GM12878 (cell line): ENCODE measurements at regions not wholly inside any gene's neighbourhood (a gene's known extent, or its start where the extent isn't known, plus 50 kb on each side); places are given as distances from the start of the nearest gene placed in this dataset.

Source experiments
- ATAC-seq: fragments of 200-7000 bp; cut with Tn5 transposase; 3 replicates; pipeline ENCODE4 v1.9.1; 2020; ENCODE audit warnings: mild to moderate bottlenecking, moderate library complexity
- BruUV-seq: library from RNA; stranded (reverse); fragments of 400-500 nt; replicated peaks from 2 replicates; lab custom pipeline; 2021; lab: Mats Ljungman, UMichigan
- CTCF ChIA-PET: fragments of 300-600 bp; sonication (Branson Sonifier 250); formaldehyde crosslinking; extraction: SDS; loops from one replicate; lab custom pipeline; 2021; ENCODE audit warnings: inconsistent platforms; lab: Yijun Ruan, JAX
- POLR2A ChIA-PET: fragments of 350-600 bp; formaldehyde crosslinking; extraction: SDS; loops from one replicate; lab custom pipeline; 2021; ENCODE audit warnings: inconsistent platforms; lab: Charles Lee
- RAD21 ChIA-PET: fragments of 300-600 bp; sonication (Branson Sonifier 250); formaldehyde crosslinking; loops from one replicate; lab custom pipeline; 2023; ENCODE audit warnings: antibody characterized with exemption; ENCODE audit not compliant: unreplicated experiment; lab: Charles Lee
- SMC1A ChIA-PET: fragments of 300-600 bp; sonication (Branson Sonifier 250); formaldehyde crosslinking; loops from one replicate; lab custom pipeline; 2023; ENCODE audit not compliant: unreplicated experiment, uncharacterized antibody; lab: Charles Lee
- DNase-seq: peaks from one replicate; pipeline ENCODE4 v3.0.0-alpha.2; 2011; ENCODE audit warnings: low read depth, low spot score
- FAIRE-seq: peaks from 3 replicates; lab custom pipeline; 2011; peaks lifted over from hg19 to GRCh38; lab: Jason Lieb, UNC
- H2AFZ ChIP-seq: 2 replicates; pipeline ENCODE4 v1.6.0; 2011; ENCODE audit warnings: low read depth, low read length, control low read depth; ENCODE audit not compliant: control insufficient read depth
- H3K27ac ChIP-seq: 2 replicates; pipeline ENCODE4 v1.5.1; 2011; ENCODE audit warnings: control low read depth; ENCODE audit not compliant: control insufficient read depth, insufficient read depth
- H3K27me3 ChIP-seq, 2 experiments: replicated peaks in 1 of 2; 2 replicates each; pipeline versions ENCODE4 v1.6.0 to v1.6.1; 2011; ENCODE audit warnings: low read length in 1 of 2; ENCODE audit not compliant: control insufficient read depth in 2 of 2, insufficient read depth in 2 of 2
- H3K36me3 ChIP-seq, 2 experiments: 2 replicates each; pipeline ENCODE4 v1.5.1; 2011; ENCODE audit warnings: low read length in 1 of 2; ENCODE audit not compliant: control insufficient read depth in 2 of 2, insufficient read depth in 2 of 2
- H3K4me1 ChIP-seq: 2 replicates; pipeline ENCODE4 v1.6.1; 2011; ENCODE audit warnings: mild to moderate bottlenecking, low read length, moderate library complexity, mixed read lengths; ENCODE audit not compliant: control insufficient read depth, insufficient read depth
- H3K4me2 ChIP-seq: 2 replicates; pipeline ENCODE4 v1.6.0; 2011; ENCODE audit warnings: control low read depth; ENCODE audit not compliant: control insufficient read depth, insufficient read depth
- H3K4me3 ChIP-seq: fragments of 200-600 bp; sonication (generic); 2 replicates; pipeline ENCODE4 v1.5.1; 2016
- H3K79me2 ChIP-seq: 2 replicates; pipeline ENCODE4 v1.6.0; 2011; ENCODE audit warnings: low read length; ENCODE audit not compliant: control insufficient read depth, insufficient read depth
- H3K9ac ChIP-seq: 2 replicates; pipeline ENCODE4 v1.8.0; 2011; ENCODE audit warnings: low read length, control low read depth, mixed read lengths; ENCODE audit not compliant: control insufficient read depth, insufficient read depth
- H3K9me3 ChIP-seq: replicated peaks from 3 replicates; pipeline ENCODE4 v1.5.1; 2011; ENCODE audit warnings: mild to moderate bottlenecking, low read length; ENCODE audit not compliant: control insufficient read depth, insufficient read depth
- H4K20me1 ChIP-seq: 2 replicates; pipeline ENCODE4 v1.6.0; 2011; ENCODE audit not compliant: control insufficient read depth, insufficient read depth
- CBX5 ChIP-seq: sonication (generic); IDR thresholded peaks from 2 replicates; pipeline ENCODE4 v1.6.1; 2016; ENCODE audit warnings: low read depth, moderate library complexity, mild to moderate bottlenecking, inconsistent platforms
- CHD4 ChIP-seq: fragments of 200-600 bp; sonication (generic); IDR thresholded peaks from 2 replicates; pipeline ENCODE4 v1.6.1; 2016; ENCODE audit warnings: mild to moderate bottlenecking
- DPF2 ChIP-seq: fragments of 450-650 bp; IDR thresholded peaks from 2 replicates; pipeline ENCODE4 v1.6.1; 2017; ENCODE audit warnings: mild to moderate bottlenecking
- EP300 ChIP-seq, 2 experiments: fragments of 150-350 bp in 1 of 2; IDR thresholded peaks; 2 replicates each; pipeline ENCODE4 v1.6.1; 2011 to 2012; ENCODE audit warnings: low read depth in 2 of 2, low read length in 2 of 2, borderline replicate concordance in 1 of 2, improper control_type of control experiment in 1 of 2, inconsistent platforms in 1 of 2; ENCODE audit not compliant: control insufficient read depth in 1 of 2
- IRF4 ChIP-seq: IDR thresholded peaks from 2 replicates; pipeline ENCODE4 v1.6.1; 2011; ENCODE audit warnings: low read depth, low read length
- IRF5 ChIP-seq: fragments of 450-650 bp; IDR thresholded peaks from 2 replicates; pipeline ENCODE4 v1.6.1; 2017; ENCODE audit warnings: borderline replicate concordance
- MEF2A ChIP-seq: IDR thresholded peaks from 2 replicates; pipeline ENCODE4 v1.6.1; 2011; ENCODE audit warnings: low read depth, mild to moderate bottlenecking, low read length, moderate library complexity; ENCODE audit not compliant: insufficient read depth
- MEF2B ChIP-seq: fragments of 450-650 bp; IDR thresholded peaks from 2 replicates; pipeline ENCODE4 v1.6.1; 2018; ENCODE audit warnings: mild to moderate bottlenecking, moderate library complexity; ENCODE audit not compliant: partially characterized antibody, poor library complexity, severe bottlenecking
- NFIC ChIP-seq: IDR thresholded peaks from 2 replicates; pipeline ENCODE4 v1.6.1; 2012; ENCODE audit warnings: low read depth, mild to moderate bottlenecking, inconsistent platforms, low read length, moderate library complexity
- RELA ChIP-seq: fragments of 450-650 bp; IDR thresholded peaks from 2 replicates; pipeline ENCODE4 v1.8.0; 2014; ENCODE audit warnings: borderline replicate concordance; ENCODE audit not compliant: partially characterized antibody
- RFX5 ChIP-seq: IDR thresholded peaks from 2 replicates; pipeline ENCODE4 v1.6.1; 2011; ENCODE audit warnings: low read depth, low read length, improper control_type of control experiment
- SIN3A ChIP-seq: IDR thresholded peaks from 2 replicates; pipeline ENCODE4 v1.6.1; 2012; ENCODE audit warnings: low read depth, low read length, improper control_type of control experiment
- SREBF2 ChIP-seq: IDR thresholded peaks from 2 replicates; pipeline ENCODE4 v1.6.1; 2012; ENCODE audit warnings: mild to moderate bottlenecking, low read length
- STAT1 ChIP-seq: fragments of 450-650 bp; conservative IDR thresholded peaks from 2 replicates; pipeline ENCODE4 v1.6.1; 2014; ENCODE audit warnings: antibody characterized with exemption, mild to moderate bottlenecking
- USF1 ChIP-seq: IDR thresholded peaks from 2 replicates; pipeline ENCODE4 v1.6.1; 2011; ENCODE audit warnings: borderline replicate concordance, low read depth, mild to moderate bottlenecking, moderate library complexity, mixed read lengths, low read length; ENCODE audit not compliant: insufficient read depth; ENCODE audit errors: extremely low read length
- WGBS: methylation state at CpG from one replicate; pipeline ENCODE4 v1.1.6; 2016; ENCODE audit warnings: low lambda C conversion rate; ENCODE audit not compliant: insufficient replicate concordance, insufficient coverage; ENCODE audit errors: missing lambda C conversion rate; 5-methylcytosine and 5-hydroxymethylcytosine counted together
- in situ Hi-C: fragments of 300-500 bp; cut with MboI; formaldehyde crosslinking; loops from 9 replicates; pipeline ENCODE4 v1.14.3; 2018; ENCODE audit warnings: mixed read lengths
- intact Hi-C: fragments of 100-400 bp; cut with micrococcal nuclease; formaldehyde crosslinking; loops from one replicate; pipeline ENCODE4 v1.14.2; 2022; ENCODE audit not compliant: unreplicated experiment

GRCh38 chr5:68475476-68475983, 260.0 kb downstream of the PIK3R1 start:
- Histone ChIP-seq H3K36me3 (no peaks in the 10 kb centered on the region), H3K27ac (no peak overlapping the region), H3K9me3 (no peaks in the 10 kb centered on the region), H3K9ac (no peak overlapping the region), H3K4me1 (no peaks in the 10 kb centered on the region), H3K4me3 (no peak overlapping the region), H3K27me3 (no peaks in the 10 kb centered on the region), H3K4me2 (no peak overlapping the region), H3K79me2 (no peaks in the 10 kb centered on the region), H4K20me1 (no peaks in the 10 kb centered on the region), H2AFZ (no peak overlapping the region)
- SMC1A ChIA-PET: no interaction called here
- POLR2A ChIA-PET: no interaction called here
- DNase-seq (no peak), ATAC-seq (no peak), FAIRE-seq (no peak)
- 28% methylated on average over 7 of the region's 7 CpGs for WGBS
- BruUV-seq: no TSS peak
- in situ Hi-C loops (no loop called here), intact Hi-C loops (no loop called here)
- TF ChIP-seq USF1 (no peak), RELA (no peak), SREBF2 (no peak), CBX5 (no peak), NFIC (no peak), IRF4 (no peak), STAT1 (no peak), SIN3A (no peak), MEF2B (no peak), MEF2A (no peak), IRF5 (no peak), CHD4 (no peak), DPF2 (no peak), RFX5 (no peak), EP300 (IDR thresholded peaks at IDR 0.05; ENCODE audit: borderline replicate concordance in 1 of 2, control insufficient read depth in 1 of 2, low read depth in 2 of 2, low read length in 2 of 2) (no peak)
- RAD21 ChIA-PET: no interaction called here
- CTCF ChIA-PET: no interaction called here
